Endothelial cell (in vitro differentiated cells): ENCODE measurements at regions not wholly inside any gene's neighbourhood (a gene's known extent, or its start where the extent isn't known, plus 50 kb on each side); places are given as distances from the start of the nearest gene placed in this dataset.

Source experiments
- DNase-seq: peaks from one replicate; pipeline ENCODE4 v3.0.0; 2021; ENCODE audit warnings: low spot score
- H3K27ac Mint-ChIP-seq: one replicate; pipeline ENCODE4 v1.8.0; 2021; ENCODE audit warnings: mixed read lengths, inconsistent platforms; ENCODE audit not compliant: unreplicated experiment
- H3K27me3 Mint-ChIP-seq: one replicate; pipeline ENCODE4 v1.8.0; 2021; ENCODE audit warnings: mild to moderate bottlenecking, moderate library complexity, mixed read lengths, inconsistent platforms; ENCODE audit not compliant: unreplicated experiment
- H3K36me3 Mint-ChIP-seq: one replicate; pipeline ENCODE4 v1.8.0; 2021; ENCODE audit warnings: mild to moderate bottlenecking, low read depth, mixed read lengths, inconsistent platforms; ENCODE audit not compliant: unreplicated experiment
- H3K4me1 Mint-ChIP-seq: one replicate; pipeline ENCODE4 v1.8.0; 2021; ENCODE audit warnings: mild to moderate bottlenecking, mixed read lengths, inconsistent platforms; ENCODE audit not compliant: unreplicated experiment
- H3K4me3 Mint-ChIP-seq: one replicate; pipeline ENCODE4 v1.8.0; 2021; ENCODE audit warnings: mild to moderate bottlenecking, mixed read lengths, inconsistent platforms; ENCODE audit not compliant: unreplicated experiment
- H3K9me3 Mint-ChIP-seq: one replicate; pipeline ENCODE4 v1.8.0; 2021; ENCODE audit warnings: mixed read lengths, inconsistent platforms; ENCODE audit not compliant: unreplicated experiment
- TF ChIP-seq, protein P1 (sequence below): fragments of 200-600 bp; sonication (generic); IDR thresholded peaks from one replicate; pipeline ENCODE4 v1.5.0; 2021; ENCODE audit warnings: antibody characterized with exemption; ENCODE audit not compliant: unreplicated experiment

GRCh38 chr3:115322901-115323300, 175.8 kb upstream of the ZBTB20 start:
- H3K4me1 Mint-ChIP-seq, result peaks cover 20% of the 10 kb centered on the region
- TF ChIP-seq, protein P1, sequence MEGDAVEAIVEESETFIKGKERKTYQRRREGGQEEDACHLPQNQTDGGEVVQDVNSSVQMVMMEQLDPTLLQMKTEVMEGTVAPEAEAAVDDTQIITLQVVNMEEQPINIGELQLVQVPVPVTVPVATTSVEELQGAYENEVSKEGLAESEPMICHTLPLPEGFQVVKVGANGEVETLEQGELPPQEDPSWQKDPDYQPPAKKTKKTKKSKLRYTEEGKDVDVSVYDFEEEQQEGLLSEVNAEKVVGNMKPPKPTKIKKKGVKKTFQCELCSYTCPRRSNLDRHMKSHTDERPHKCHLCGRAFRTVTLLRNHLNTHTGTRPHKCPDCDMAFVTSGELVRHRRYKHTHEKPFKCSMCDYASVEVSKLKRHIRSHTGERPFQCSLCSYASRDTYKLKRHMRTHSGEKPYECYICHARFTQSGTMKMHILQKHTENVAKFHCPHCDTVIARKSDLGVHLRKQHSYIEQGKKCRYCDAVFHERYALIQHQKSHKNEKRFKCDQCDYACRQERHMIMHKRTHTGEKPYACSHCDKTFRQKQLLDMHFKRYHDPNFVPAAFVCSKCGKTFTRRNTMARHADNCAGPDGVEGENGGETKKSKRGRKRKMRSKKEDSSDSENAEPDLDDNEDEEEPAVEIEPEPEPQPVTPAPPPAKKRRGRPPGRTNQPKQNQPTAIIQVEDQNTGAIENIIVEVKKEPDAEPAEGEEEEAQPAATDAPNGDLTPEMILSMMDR, result no peak
- no peaks in the 10 kb centered on the region for H3K27me3 Mint-ChIP-seq
- no peaks in the 10 kb centered on the region for H3K36me3 Mint-ChIP-seq
- no peak overlapping the region for H3K27ac Mint-ChIP-seq
- H3K9me3 Mint-ChIP-seq, result no peaks in the 10 kb centered on the region
- H3K4me3 Mint-ChIP-seq, result no peak overlapping the region
- DNase-seq, result no peak

GRCh38 chr3:115323380-115323779, 176.3 kb upstream of the ZBTB20 start:
- Mint-ChIP-seq H3K27me3 (peaks cover under 1% of the 10 kb centered on the region), H3K4me3 (no peak overlapping the region), H3K27ac (no peak overlapping the region), H3K36me3 (no peaks in the 10 kb centered on the region), H3K4me1 (peaks cover 20% of the 10 kb centered on the region), H3K9me3 (no peaks in the 10 kb centered on the region)
- TF ChIP-seq, protein P1, result no peak
- no peak for DNase-seq

- TF ChIP-seq, protein P1, result no peak
- no peak for DNase-seq
- H3K4me1 Mint-ChIP-seq, result peaks cover 20% of the 10 kb centered on the region
Observed at GRCh38 chr3:115324056-115324455, 177.0 kb upstream of the ZBTB20 start.

GRCh38 chr3:115325539-115325938, 178.5 kb upstream of the ZBTB20 start:
- TF ChIP-seq, protein P1, result no peak
- H3K27me3 Mint-ChIP-seq, result peaks cover 1% of the 10 kb centered on the region
- DNase-seq, result peak; percentile 55
- H3K4me1 Mint-ChIP-seq, result peaks cover 21% of the 10 kb centered on the region
- H3K9me3 Mint-ChIP-seq, result no peaks in the 10 kb centered on the region
- H3K4me3 Mint-ChIP-seq, result no peak overlapping the region
- no peaks in the 10 kb centered on the region for H3K36me3 Mint-ChIP-seq
- H3K27ac Mint-ChIP-seq, result no peak overlapping the region

More at GRCh38 chr3:115324056-115324455, 177.0 kb upstream of the ZBTB20 start:
- no peak overlapping the region for H3K4me3 Mint-ChIP-seq
- H3K27me3 Mint-ChIP-seq, result peaks cover 1% of the 10 kb centered on the region
- H3K36me3 Mint-ChIP-seq, result no peaks in the 10 kb centered on the region
- no peak overlapping the region for H3K27ac Mint-ChIP-seq
- no peaks in the 10 kb centered on the region for H3K9me3 Mint-ChIP-seq

DNA sequence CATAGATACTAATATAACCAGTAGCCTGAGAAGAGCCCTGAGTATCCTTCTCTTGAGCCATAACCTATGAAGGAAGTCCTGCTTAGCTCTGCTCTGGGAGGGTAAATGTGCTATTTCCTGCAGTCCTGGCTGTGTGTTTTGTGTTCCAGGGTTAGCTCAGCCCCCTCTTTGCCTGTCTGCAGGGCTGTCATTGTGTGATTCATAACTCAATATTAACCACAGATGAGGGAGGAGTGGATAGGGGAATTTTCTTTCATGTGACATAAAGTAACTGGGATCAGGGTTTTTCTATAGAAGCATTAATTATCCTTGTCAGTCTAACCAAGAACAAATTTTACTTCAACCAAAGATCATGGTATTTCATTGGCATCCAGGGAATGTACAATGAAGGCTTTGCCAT, 183.3 kb upstream of the ZBTB20 start:
- Mint-ChIP-seq H3K36me3 (no peaks in the 10 kb centered on the region), H3K9me3 (no peaks in the 10 kb centered on the region), H3K4me1 (peaks cover 7% of the 10 kb centered on the region), H3K27me3 (peaks cover 1% of the 10 kb centered on the region), H3K27ac (no peak overlapping the region), H3K4me3 (no peak overlapping the region)
- TF ChIP-seq, protein P1, result no peak
- no peak for DNase-seq
